IMR-90 (cell line): ENCODE measurements at regions not wholly inside any gene's neighbourhood (a gene's known extent, or its start where the extent isn't known, plus 50 kb on each side); places are given as distances from the start of the nearest gene placed in this dataset.

Experiments
- ATAC-seq: fragments of 200-7000 bp; cut with Tn5 transposase; 2 replicates; pipeline ENCODE4 v1.9.1; 2020; ENCODE audit warnings: low read depth, mild to moderate bottlenecking, moderate library complexity
- BruUV-seq: library from RNA; stranded (reverse); fragments of 400-500 nt; replicated peaks from 2 replicates; lab custom pipeline; 2021; lab: Mats Ljungman, UMichigan
- CTCF ChIA-PET: fragments of 300-600 bp; formaldehyde crosslinking; extraction: SDS; loops from one replicate; lab custom pipeline; 2021; ENCODE audit warnings: antibody characterized with exemption; lab: Yijun Ruan, JAX
- POLR2A ChIA-PET: fragments of 300-600 bp; sonication (Branson Sonifier 250); formaldehyde crosslinking; loops from one replicate; lab custom pipeline; 2022; ENCODE audit warnings: antibody characterized with exemption; ENCODE audit not compliant: unreplicated experiment; lab: Charles Lee
- DNase-seq: peaks from one replicate; pipeline ENCODE4 v3.0.0; 2013
- H2AFZ ChIP-seq: replicated peaks from 2 replicates; pipeline ENCODE3; 2013; ENCODE audit warnings: low read length, mild to moderate bottlenecking; ENCODE audit not compliant: poor library complexity
- H2AK5ac ChIP-seq: 2 replicates; pipeline ENCODE4 v1.6.1; 2013; ENCODE audit warnings: low read depth, low read length, inconsistent platforms
- H2AK9ac ChIP-seq: replicated peaks from 2 replicates; pipeline ENCODE3; 2013; ENCODE audit warnings: mild to moderate bottlenecking, low read depth, low read length, moderate library complexity; ENCODE audit not compliant: poor library complexity
- H2BK120ac ChIP-seq: 2 replicates; pipeline ENCODE4 v1.6.1; 2013; ENCODE audit warnings: low read depth, low read length, inconsistent platforms
- H2BK15ac ChIP-seq: 3 replicates; pipeline ENCODE4 v1.6.1; 2013; ENCODE audit warnings: low read depth, low read length, inconsistent platforms
- H2BK20ac ChIP-seq: 2 replicates; pipeline ENCODE4 v1.6.1; 2013; ENCODE audit warnings: low read depth, mild to moderate bottlenecking, inconsistent platforms, low read length, moderate library complexity
- H2BK5ac ChIP-seq: 2 replicates; pipeline ENCODE4 v1.6.1; 2013; ENCODE audit warnings: mild to moderate bottlenecking, low read depth, low read length, inconsistent platforms; ENCODE audit not compliant: poor library complexity, severe bottlenecking
- H3K14ac ChIP-seq: replicated peaks from 2 replicates; pipeline ENCODE4 v1.6.1; 2013; ENCODE audit warnings: low read depth, low read length, inconsistent platforms
- H3K18ac ChIP-seq: 2 replicates; pipeline ENCODE4 v1.6.1; 2013; ENCODE audit warnings: low read depth, low read length, control low read depth
- H3K23ac ChIP-seq: 2 replicates; pipeline ENCODE4 v1.6.1; 2013; ENCODE audit warnings: low read depth, low read length, inconsistent platforms
- H3K27ac ChIP-seq: 2 replicates; pipeline ENCODE4 v1.5.1; 2013; ENCODE audit warnings: mild to moderate bottlenecking, control low read depth, low read length; ENCODE audit not compliant: insufficient read depth
- H3K27me3 ChIP-seq: 2 replicates; pipeline ENCODE4 v1.6.1; 2013; ENCODE audit warnings: low read length; ENCODE audit not compliant: control insufficient read depth, insufficient read depth
- H3K36me3 ChIP-seq: 2 replicates; pipeline ENCODE4 v1.6.1; 2013; ENCODE audit warnings: low read length, mixed read lengths; ENCODE audit not compliant: control insufficient read depth, insufficient read depth
- H3K4ac ChIP-seq: 2 replicates; pipeline ENCODE4 v1.6.1; 2013; ENCODE audit warnings: low read depth, low read length, inconsistent platforms
- H3K4me1 ChIP-seq: 2 replicates; pipeline ENCODE4 v1.6.1; 2013; ENCODE audit warnings: low read length, mixed read lengths; ENCODE audit not compliant: control insufficient read depth, insufficient read depth
- H3K4me2 ChIP-seq: 2 replicates; pipeline ENCODE4 v1.6.1; 2013; ENCODE audit warnings: low read depth, mild to moderate bottlenecking, control low read depth, low read length, moderate library complexity
- H3K4me3 ChIP-seq: 2 replicates; pipeline ENCODE4 v1.5.1; 2013; ENCODE audit warnings: low read depth, mild to moderate bottlenecking, control low read depth, low read length, moderate library complexity; ENCODE audit not compliant: insufficient read depth
- H3K56ac ChIP-seq: 2 replicates; pipeline ENCODE4 v1.6.1; 2013; ENCODE audit warnings: low read length, inconsistent platforms; ENCODE audit not compliant: insufficient read depth; ENCODE audit errors: extremely low read depth
- H3K79me1 ChIP-seq, 2 experiments: 2 replicates each; pipeline ENCODE4 v1.6.1; 2013; ENCODE audit warnings: low read length in 2 of 2, inconsistent platforms in 1 of 2, low read depth in 1 of 2
- H3K9ac ChIP-seq: 2 replicates; pipeline ENCODE4 v1.6.1; 2013; ENCODE audit warnings: low read depth, low read length, control low read depth
- H3K9me1 ChIP-seq: 2 replicates; pipeline ENCODE4 v1.6.1; 2013; ENCODE audit warnings: low read length, inconsistent platforms; ENCODE audit not compliant: insufficient read depth
- H3K9me3 ChIP-seq: 2 replicates; pipeline ENCODE4 v1.6.1; 2013; ENCODE audit warnings: low read length; ENCODE audit not compliant: control insufficient read depth, insufficient read depth
- H4K20me1 ChIP-seq: 2 replicates; pipeline ENCODE4 v1.6.1; 2013; ENCODE audit warnings: low read length, inconsistent platforms; ENCODE audit not compliant: insufficient read depth
- H4K5ac ChIP-seq: 2 replicates; pipeline ENCODE4 v1.6.1; 2013; ENCODE audit warnings: mild to moderate bottlenecking, low read depth, low read length, control low read depth
- H4K8ac ChIP-seq, 2 experiments: 2 replicates each; pipeline ENCODE4 v1.6.1; 2013; ENCODE audit warnings: low read depth in 2 of 2, low read length in 2 of 2, control low read depth in 1 of 2, inconsistent platforms in 1 of 2
- H4K91ac ChIP-seq: 2 replicates; pipeline ENCODE4 v1.6.1; 2013; ENCODE audit warnings: low read depth, low read length, inconsistent platforms; ENCODE audit not compliant: insufficient read depth
- CEBPB ChIP-seq: IDR thresholded peaks from 2 replicates; pipeline ENCODE4 v1.6.1; 2012; ENCODE audit warnings: low read depth, low read length, improper control_type of control experiment
- CTCF ChIP-seq: conservative IDR thresholded peaks from 2 replicates; pipeline ENCODE4 v1.5.1; 2012; ENCODE audit warnings: mild to moderate bottlenecking, low read depth, low read length, improper control_type of control experiment
- ELK1 ChIP-seq: fragments of 150-350 bp; IDR thresholded peaks from 2 replicates; pipeline ENCODE4 v1.6.1; 2016; ENCODE audit warnings: low read depth, mild to moderate bottlenecking, low read length, moderate library complexity, borderline replicate concordance
- MAFK ChIP-seq: IDR thresholded peaks from 2 replicates; pipeline ENCODE4 v1.6.1; 2012; ENCODE audit warnings: low read depth, low read length, improper control_type of control experiment
- MXI1 ChIP-seq: IDR thresholded peaks from 2 replicates; pipeline ENCODE4 v1.6.1; 2012; ENCODE audit warnings: low read depth, mild to moderate bottlenecking, low read length, moderate library complexity, borderline replicate concordance
- RCOR1 ChIP-seq: IDR thresholded peaks from 2 replicates; pipeline ENCODE4 v1.6.1; 2012; ENCODE audit warnings: mild to moderate bottlenecking, low read length, improper control_type of control experiment; ENCODE audit not compliant: insufficient replicate concordance
- RFX5 ChIP-seq: IDR thresholded peaks from 2 replicates; pipeline ENCODE4 v1.8.0; 2012; ENCODE audit warnings: low read depth, mild to moderate bottlenecking, low read length, moderate library complexity
- WGBS, 2 experiments: methylation state at CpG; one replicate each; pipeline versions ENCODE4 v1.1.5 to v1.1.7; 2013; ENCODE audit warnings: missing lambda C conversion rate in 2 of 2; ENCODE audit not compliant: insufficient read length in 1 of 2; ENCODE audit errors: extremely low coverage in 2 of 2; 5-methylcytosine and 5-hydroxymethylcytosine counted together
- dilution Hi-C: fragments of 300-500 bp; cut with HindIII; formaldehyde crosslinking; loops from one replicate; pipeline ENCODE4 v1.14.3; 2018; ENCODE audit warnings: low sequenced_read_pairs; ENCODE audit not compliant: unreplicated experiment
- in situ Hi-C: fragments of 300-500 bp; cut with MboI; formaldehyde crosslinking; loops from 3 replicates; pipeline ENCODE4 v1.14.3; 2019; ENCODE audit warnings: low sequenced_read_pairs, inconsistent platforms, mixed read lengths
- intact Hi-C: fragments of 100-400 bp; cut with micrococcal nuclease; formaldehyde crosslinking; loops from 2 replicates; pipeline ENCODE4 v1.10.0; 2022

GRCh38 chr2:193841384-193842150, 1646.8 kb upstream of the TMEFF2 start:
- CTCF ChIA-PET: no interaction called here
- intact Hi-C loops: no loop called here
- in situ Hi-C loops: no loop called here

More at GRCh38 chr2:193841384-193842150, 1646.8 kb upstream of the TMEFF2 start:
- Histone ChIP-seq H3K4me3 (no peak overlapping the region), H4K8ac (no peak overlapping the region), H2AK5ac (no peak overlapping the region), H3K4ac (no peak overlapping the region), H4K5ac (no peak overlapping the region), H2BK5ac (no peak overlapping the region), H4K91ac (no peak overlapping the region), H3K56ac (no peak overlapping the region), H3K18ac (no peak overlapping the region), H3K9ac (no peak overlapping the region), H3K9me3 (no peaks in the 10 kb centered on the region; the same call in 1 of the 2 replicates), H2AK9ac (no peak overlapping the region), H3K23ac (no peak overlapping the region), H3K4me2 (no peak overlapping the region), H3K27me3 (no peaks in the 10 kb centered on the region), H3K79me1 (no peaks in the 10 kb centered on the region), H4K20me1 (no peaks in the 10 kb centered on the region), H3K27ac (no peak overlapping the region), H3K36me3 (no peaks in the 10 kb centered on the region), H2AFZ (no peak overlapping the region), H2BK15ac (no peak overlapping the region), H2BK120ac (no peak overlapping the region), H3K14ac (no peak overlapping the region), H3K4me1 (no peaks in the 10 kb centered on the region), H3K9me1 (no peaks in the 10 kb centered on the region), H2BK20ac (no peak overlapping the region)
- BruUV-seq: no TSS peak
- no peak for TF ChIP-seq ELK1
- no peak for TF ChIP-seq MAFK
- TF ChIP-seq RFX5: no peak
- no peak for TF ChIP-seq CEBPB
- TF ChIP-seq MXI1: no peak
- TF ChIP-seq CTCF: no peak
- no peak for TF ChIP-seq RCOR1
- ATAC-seq: no peak
- dilution Hi-C loops: no loop called here
- no CpG with 5 or more reads among the region's 3 CpGs for WGBS, 2 experiments
- DNase-seq: no peak
- POLR2A ChIA-PET: no interaction called here
